ENCODE measurements at regions not wholly inside any gene's neighbourhood (a gene's known extent, or its start where the extent isn't known, plus 50 kb on each side); places are given as distances from the start of the nearest gene placed in this dataset.

GRCh38 chr21:35426897-35427296 is 377.8 kb upstream of the RUNX1 start:
- intact Hi-C loops (cut with DNase I), result no loop called here
- ATAC-seq (no peak), DNase-seq (ENCODE audit: missing footprints) (no peak)

DNA sequence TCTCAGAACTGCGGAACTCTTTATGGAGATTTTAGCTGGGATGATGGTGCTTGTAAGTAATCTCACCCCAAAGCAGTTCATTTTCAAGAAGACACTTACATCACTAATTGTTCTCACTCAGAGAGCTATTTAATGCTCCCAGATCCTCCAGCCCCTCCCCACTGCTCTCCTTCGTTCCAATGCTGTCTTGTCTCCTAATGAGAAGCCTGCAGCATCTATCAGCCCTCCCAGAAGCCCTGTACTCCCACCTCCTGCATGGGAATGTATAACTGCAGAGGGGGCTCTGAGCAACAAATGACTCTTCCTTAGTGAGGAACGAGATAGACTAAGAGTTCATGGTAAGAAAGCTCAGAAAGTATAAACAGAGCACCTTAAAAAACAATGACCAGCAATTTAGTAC is 377.4 kb upstream of the RUNX1 start:
- no peak for ATAC-seq
- DNase-seq (ENCODE audit: missing footprints), result no peak
- intact Hi-C loops (cut with DNase I), result no loop called here

DNA sequence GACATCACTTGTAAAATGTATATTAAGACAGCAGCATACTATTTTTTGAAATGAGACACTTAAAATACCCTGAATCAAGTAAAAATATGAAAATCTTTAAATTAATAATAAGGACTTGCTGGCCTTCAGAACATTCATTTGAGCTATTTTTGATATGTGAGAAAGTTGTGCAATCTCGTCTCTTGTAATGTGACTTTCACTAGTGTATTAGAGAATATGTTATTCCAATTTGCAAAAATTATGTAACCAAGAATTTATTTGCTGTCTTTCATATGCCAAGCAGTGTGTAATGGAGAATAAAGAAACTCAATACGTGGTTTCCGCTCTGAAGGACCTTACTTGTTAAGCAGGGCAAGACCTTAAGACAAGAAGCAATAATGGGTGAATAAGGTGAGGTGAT is 375.0 kb upstream of the RUNX1 start:
- intact Hi-C loops (cut with DNase I), result no loop called here
- peak; percentile 46 for ATAC-seq

GRCh38 chr21:35423709-35424108 is 374.6 kb upstream of the RUNX1 start:
- intact Hi-C loops (cut with DNase I), result no loop called here
- no peak for DNase-seq (ENCODE audit: missing footprints)
- ATAC-seq, result peak; percentile 64

More for the DNA sequence above, 375.0 kb upstream of the RUNX1 start:
- no peak for DNase-seq (ENCODE audit: missing footprints)

DNA sequence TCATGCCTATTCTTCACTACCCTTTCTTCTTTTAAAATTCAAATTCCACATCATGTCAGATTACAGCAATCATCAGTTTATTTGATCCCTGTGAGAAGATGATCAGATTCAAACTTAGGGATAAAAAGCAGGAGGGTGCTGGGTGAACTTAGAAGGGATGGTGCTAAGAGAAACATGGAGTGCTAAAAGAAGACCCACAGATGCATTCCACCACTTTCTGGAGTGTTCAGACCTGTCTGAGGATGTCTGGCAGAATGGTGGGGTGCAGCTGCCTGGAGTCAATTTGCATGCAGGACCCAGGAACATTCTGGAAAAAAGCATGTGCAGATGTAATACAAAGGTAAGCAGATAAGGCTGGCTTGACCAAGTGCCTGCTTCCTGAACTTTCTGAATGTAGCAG is 372.9 kb upstream of the RUNX1 start:
- DNase-seq (ENCODE audit: missing footprints) (no peak), ATAC-seq (no peak)
- intact Hi-C loops (cut with DNase I), result no loop called here

- intact Hi-C loops (cut with DNase I), result no loop called here
- ATAC-seq (no peak), DNase-seq (ENCODE audit: missing footprints) (no peak)
These were observed 372.1 kb upstream of the RUNX1 start for GRCh38 chr21:35421221-35421620.

DNA sequence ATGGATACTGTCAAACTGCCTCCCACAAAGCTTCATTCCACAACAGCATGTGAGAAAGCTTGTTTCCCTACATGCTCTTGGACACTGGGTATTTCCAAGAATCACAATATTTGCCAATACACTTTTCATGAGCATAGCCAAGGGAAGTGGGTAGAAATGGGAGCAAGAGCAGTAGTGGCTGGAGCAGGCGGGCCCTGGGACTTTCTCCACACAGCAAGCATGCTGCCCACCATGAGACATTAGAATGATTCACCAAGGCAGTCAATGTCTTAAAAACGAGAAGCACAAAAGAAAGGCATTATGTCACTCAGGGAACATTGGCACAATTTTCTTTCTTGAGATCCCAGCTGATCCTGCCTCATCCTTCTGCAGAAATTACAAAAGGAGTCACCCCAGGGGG is 371.6 kb upstream of the RUNX1 start:
- ATAC-seq, result no peak
- intact Hi-C loops (cut with DNase I), result no loop called here
- no peak for DNase-seq (ENCODE audit: missing footprints)

DNA sequence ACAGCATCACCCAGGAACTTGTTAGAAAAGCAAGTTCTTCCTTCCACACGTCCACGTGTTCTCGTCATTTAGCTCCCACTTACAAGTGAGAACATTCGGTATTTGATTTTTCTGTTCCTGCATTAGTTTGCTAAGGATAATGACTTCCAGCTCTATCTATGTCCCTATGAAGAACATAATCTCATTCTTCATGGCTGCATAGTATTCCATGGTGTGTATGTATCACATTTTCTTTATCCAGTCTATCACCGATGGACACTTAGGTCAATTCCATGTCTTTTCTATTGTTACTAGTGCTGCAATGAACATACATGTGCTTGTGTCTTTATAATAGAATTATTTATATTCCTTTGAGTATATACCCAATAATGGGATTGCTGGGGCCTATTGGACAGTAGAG is 368.7 kb upstream of the RUNX1 start:
- DNase-seq (ENCODE audit: missing footprints), result no peak
- intact Hi-C loops (cut with DNase I), result no loop called here
- no peak for ATAC-seq

DNA sequence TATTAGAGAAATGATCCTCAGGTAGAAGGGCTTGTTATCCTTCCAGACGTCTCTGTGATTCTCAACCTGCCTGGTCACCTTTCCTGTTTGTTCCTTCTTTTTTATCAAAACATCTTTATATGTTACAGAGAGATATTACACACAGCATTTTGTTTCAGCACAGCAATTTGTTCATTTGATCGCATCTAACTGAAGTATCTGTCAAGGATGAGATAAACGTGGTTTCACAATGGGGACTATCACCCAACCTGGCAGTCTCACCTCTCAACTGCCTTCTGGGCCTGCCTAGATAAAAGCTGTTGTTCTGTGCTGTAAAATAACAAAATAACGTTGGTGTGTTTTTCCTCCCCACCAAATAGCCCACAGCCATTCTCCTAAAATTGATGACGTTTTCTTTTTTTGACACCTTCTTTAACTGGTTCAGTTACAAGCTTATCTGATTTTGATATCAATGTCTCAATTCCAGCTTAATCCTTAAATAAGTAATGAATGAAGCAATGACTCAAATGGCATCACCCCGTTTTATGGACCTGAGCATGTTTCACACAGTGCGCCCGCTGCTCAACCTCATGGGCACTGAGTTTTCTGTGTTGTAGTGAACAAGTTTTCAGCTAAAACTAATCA is 367.9 kb upstream of the RUNX1 start:
- DNase-seq (ENCODE audit: missing footprints) (no peak), ATAC-seq (no peak)
- intact Hi-C loops (cut with DNase I), result no loop called here

DNA sequence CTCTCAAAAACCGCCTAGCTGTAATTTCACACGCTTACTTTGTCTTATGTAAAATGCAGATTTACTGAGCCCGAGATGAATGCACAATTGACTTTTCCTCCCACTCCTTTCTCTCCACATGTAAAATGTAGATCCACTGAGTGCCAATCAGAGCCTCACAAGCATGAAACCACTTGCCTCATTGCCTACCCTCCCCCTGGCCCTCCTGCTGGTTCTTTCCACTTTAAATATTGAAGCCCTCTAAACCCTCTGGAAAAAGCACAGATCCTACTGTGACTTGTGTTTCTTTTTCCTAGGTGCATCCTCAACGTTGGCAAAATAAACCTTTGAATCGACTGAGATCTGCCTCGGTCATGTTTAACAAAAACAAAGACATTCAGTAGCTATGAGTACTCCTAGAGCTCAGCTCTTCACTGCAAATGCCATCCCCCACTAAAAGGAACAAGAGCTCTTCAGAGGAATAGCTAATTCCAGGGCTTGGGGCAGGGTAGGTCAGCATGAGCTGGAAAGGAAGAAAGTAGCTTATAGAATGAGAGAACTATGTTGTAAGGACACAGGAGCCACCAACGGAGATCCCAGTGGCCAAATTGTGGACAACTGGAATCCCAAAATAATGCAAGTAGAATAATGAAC is 365.5 kb upstream of the RUNX1 start:
- intact Hi-C loops (cut with DNase I), result no loop called here
- ATAC-seq (no peak), DNase-seq (ENCODE audit: missing footprints) (no peak)

GRCh38 chr21:35414056-35414455 is 365.0 kb upstream of the RUNX1 start:
- intact Hi-C loops (cut with DNase I), result no loop called here
- ATAC-seq, result no peak

DNA sequence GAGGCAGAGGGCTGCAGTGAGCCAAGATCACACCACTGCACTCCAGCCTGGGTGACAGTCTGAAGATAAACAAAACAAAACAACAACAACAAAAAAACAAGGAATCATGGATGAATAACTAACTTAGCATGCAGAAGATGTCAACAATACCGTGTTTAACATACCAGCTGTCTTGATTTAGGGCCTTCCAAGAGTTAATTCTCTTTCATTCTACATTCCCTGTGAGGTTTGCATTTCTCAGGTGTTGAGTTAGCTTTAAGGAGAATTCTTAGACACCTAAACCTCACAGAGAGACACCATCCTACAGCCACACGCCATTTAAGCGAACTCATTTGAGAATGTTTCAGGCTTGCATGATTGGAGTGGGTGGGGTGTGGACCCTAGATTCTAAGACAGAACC is 363.1 kb upstream of the RUNX1 start:
- intact Hi-C loops (cut with DNase I), result no loop called here
- ATAC-seq (no peak), DNase-seq (ENCODE audit: missing footprints) (no peak)

More at GRCh38 chr21:35414056-35414455, 365.0 kb upstream of the RUNX1 start:
- DNase-seq (ENCODE audit: missing footprints), result no peak

DNA sequence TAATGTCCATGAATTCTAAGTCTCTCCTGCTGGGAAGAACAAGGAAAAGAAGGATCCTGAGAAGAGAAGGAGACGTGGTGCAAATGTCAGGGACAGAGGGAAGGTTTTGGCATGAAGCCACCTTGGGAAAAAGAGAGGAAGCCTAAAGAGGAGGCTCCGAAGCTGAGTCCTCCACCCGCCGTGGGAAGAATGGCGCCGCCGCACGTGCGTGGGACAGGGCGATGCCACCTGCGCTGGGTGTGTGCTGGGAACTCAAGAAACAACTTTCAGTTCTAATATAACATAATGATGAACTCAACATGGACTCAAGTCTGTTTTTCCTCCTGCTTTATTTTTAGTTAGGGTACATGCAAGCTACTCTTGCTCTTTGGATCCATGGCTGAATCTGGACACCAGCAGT is 362.3 kb upstream of the RUNX1 start:
- intact Hi-C loops (cut with DNase I), result no loop called here
- no peak for DNase-seq (ENCODE audit: missing footprints)

GRCh38 chr21:35410656-35411055 is 361.6 kb upstream of the RUNX1 start:
- intact Hi-C loops (cut with DNase I), result no loop called here

More for the DNA sequence above, 362.3 kb upstream of the RUNX1 start:
- ATAC-seq, result no peak

DNA sequence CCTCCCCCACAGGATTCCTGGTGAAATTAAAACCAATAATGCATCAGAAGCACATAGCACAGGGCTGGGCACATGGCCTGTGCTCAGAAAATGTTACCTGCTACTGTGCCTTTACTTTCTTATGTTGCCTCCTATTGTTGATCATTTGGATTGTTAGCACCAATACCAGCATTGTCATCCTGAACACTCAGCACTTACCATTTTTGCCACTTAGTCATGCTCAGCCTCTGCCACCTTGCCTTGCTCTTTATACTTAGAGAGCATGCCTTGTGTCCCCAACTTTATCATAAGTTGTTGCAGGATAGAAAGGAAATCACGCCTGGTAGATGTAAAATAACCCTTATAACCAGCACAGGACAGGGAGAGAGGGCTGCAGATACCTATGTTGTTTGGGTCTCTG is 361.0 kb upstream of the RUNX1 start:
- ATAC-seq (no peak), DNase-seq (ENCODE audit: missing footprints) (no peak)
- intact Hi-C loops (cut with DNase I), result no loop called here

More at GRCh38 chr21:35410656-35411055, 361.6 kb upstream of the RUNX1 start:
- ATAC-seq (no peak), DNase-seq (ENCODE audit: missing footprints) (no peak)

- no peak for ATAC-seq
- intact Hi-C loops (cut with DNase I), result no loop called here
- no peak for DNase-seq (ENCODE audit: missing footprints)
These were observed 359.3 kb upstream of the RUNX1 start for GRCh38 chr21:35408401-35408800.

- ATAC-seq (no peak), DNase-seq (ENCODE audit: missing footprints) (no peak)
- intact Hi-C loops (cut with DNase I), result no loop called here
These were observed 357.5 kb upstream of the RUNX1 start for GRCh38 chr21:35406635-35407034.

- DNase-seq (ENCODE audit: missing footprints) (no peak), ATAC-seq (no peak)
- intact Hi-C loops (cut with DNase I), result no loop called here
These were observed 356.9 kb upstream of the RUNX1 start for GRCh38 chr21:35405981-35406380.

DNA sequence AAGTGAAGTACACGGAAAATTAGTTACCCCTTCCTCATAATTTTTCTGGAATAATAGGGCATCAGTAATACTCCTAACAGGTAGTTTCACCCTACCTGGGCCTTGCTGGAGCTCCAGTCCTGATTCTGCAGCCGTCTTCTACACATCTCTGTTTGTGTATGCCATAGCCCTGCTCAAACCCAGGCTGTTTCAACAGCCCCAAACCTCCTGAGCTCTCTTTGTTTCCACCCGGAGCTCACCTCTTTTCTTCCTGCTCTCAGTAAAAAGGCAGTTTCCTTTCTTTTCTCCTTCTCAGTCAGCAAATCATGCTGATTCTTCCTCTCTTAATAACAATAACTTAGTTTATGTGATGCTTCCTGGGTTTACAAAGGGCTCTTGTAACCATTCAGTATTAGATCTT is 355.1 kb upstream of the RUNX1 start:
- intact Hi-C loops (cut with DNase I), result loop anchor here (5.0 kb wide), 1 partner anchor 657 kb away; no protein-coding TSS in a partner anchor
- ATAC-seq, result no peak
- DNase-seq (ENCODE audit: missing footprints), result no peak

GRCh38 chr21:35402061-35402460 is 353.0 kb upstream of the RUNX1 start:
- intact Hi-C loops (cut with DNase I), result loop anchor here (5.0 kb wide), 1 partner anchor 655 kb away; no protein-coding TSS in a partner anchor
- no peak for ATAC-seq

GRCh38 chr21:35401476-35401875 is 352.4 kb upstream of the RUNX1 start:
- intact Hi-C loops (cut with DNase I), result loop anchor here (5.0 kb wide), 1 partner anchor 654 kb away; no protein-coding TSS in a partner anchor
- DNase-seq (ENCODE audit: missing footprints) (no peak), ATAC-seq (no peak)

More at GRCh38 chr21:35402061-35402460, 353.0 kb upstream of the RUNX1 start:
- no peak for DNase-seq (ENCODE audit: missing footprints)

All from Right ventricle myocardium inferior (tissue), 1 donor.